ENCODE measurements at regions not wholly inside any gene's neighbourhood (a gene's known extent, or its start where the extent isn't known, plus 50 kb on each side); places are given as distances from the start of the nearest gene placed in this dataset.

- TF ChIP-seq CTCF (IDR thresholded peaks at IDR 0.05) (no peak), POLR2A (IDR thresholded peaks at IDR 0.05) (no peak)
Measured at GRCh38 chr7:131786204-131786603, 229.8 kb upstream of the PODXL start.

Data from right lobe of liver (tissue), 4 donors.